NOMO-1 treated with dmso at 0.1 percent for 144 hours (cell line): ENCODE measurements at regions not wholly inside any gene's neighbourhood (a gene's known extent, or its start where the extent isn't known, plus 50 kb on each side); places are given as distances from the start of the nearest gene placed in this dataset.
A peak's percentile ranks its signal among the peaks of the same experiment; 100 is the strongest.
"Not testable (repeated sequence)": the region's sequence is repeated elsewhere in the genome, so short reads cannot be mapped to it uniquely, and the experiment has no call there.

Experiments used
- DNase-seq: peaks from one replicate; lab custom pipeline; 2025; ENCODE audit not compliant: unreplicated experiment; lab: John Stamatoyannopoulos, UW

GRCh38 chrX:67288156-67288555 is 255.7 kb upstream of the AR start:
- no peak for DNase-seq

DNA sequence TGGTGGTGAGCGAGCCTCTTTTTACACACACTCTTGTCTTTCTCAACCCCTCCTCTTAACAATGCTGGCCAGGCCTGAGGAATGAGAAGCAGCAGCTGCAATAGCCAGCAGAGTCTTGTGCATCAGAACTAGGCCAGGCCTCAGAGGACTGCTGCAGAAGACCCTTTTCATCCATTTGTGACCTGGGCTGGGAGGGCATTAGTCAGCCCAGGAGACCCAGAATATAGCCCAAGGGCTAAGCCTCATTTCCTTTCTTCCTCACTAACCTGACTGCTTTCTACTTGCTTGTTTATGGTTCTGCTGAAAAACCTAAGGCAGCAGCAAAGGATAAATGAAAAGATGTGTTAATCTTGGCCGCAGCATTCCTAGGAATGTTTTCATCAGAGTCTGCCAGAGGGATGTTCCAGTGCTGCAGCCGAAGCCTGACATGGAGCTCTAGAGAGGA is 254.7 kb upstream of the AR start:
- DNase-seq: no peak

DNA sequence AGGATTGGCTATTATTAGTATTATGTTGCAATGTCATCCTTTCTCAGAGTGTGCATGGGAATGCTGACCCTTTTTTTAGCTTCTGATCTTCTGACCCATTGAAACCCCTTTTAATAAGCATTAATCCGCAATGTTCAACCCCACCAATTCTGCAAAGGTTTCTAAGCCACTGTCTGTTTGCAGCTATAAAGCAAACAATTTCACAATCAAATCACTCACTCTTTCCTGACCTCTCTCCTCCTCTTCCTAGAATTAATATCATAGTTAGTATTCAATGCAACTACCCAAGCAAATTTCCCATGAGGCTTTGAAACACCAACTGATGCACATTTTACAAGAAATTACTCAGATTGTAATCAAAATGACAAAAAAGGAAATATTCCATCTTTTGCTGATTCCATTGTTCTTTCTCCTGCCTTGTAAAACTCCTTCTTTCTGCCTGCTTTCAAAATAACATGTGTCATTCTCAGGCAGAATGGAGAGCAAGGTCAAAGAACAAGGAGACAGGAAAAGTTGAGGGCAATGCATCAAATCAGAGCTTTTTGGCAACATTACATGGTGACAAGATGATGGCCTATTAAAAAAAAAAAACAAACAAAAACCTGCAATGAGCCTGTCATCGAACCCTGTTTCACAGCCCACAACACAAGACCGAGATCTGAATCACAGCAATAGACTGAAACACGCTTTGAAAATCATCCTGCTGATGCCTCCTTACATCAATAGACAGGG is 253.2 kb upstream of the AR start:
- DNase-seq: no peak

DNA sequence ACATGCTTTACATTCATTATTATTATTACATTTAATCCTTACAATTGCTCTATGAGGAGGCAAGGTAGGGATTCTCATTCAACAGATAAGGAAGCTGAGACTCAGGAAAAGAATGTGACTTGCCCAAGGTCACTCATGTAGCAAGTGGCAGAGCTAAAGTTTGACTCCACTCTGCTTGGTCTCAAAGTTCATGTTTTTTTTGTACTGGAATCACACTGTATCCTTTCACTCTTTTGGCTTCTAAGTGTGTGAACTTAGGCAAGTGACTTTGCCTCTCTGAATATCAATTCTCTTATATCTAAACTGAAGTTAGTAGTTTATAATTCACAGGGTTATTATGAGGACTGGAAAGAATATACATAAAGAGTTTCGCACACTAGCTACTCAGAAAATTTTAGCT is 247.9 kb upstream of the AR start:
- no peak for DNase-seq

DNA sequence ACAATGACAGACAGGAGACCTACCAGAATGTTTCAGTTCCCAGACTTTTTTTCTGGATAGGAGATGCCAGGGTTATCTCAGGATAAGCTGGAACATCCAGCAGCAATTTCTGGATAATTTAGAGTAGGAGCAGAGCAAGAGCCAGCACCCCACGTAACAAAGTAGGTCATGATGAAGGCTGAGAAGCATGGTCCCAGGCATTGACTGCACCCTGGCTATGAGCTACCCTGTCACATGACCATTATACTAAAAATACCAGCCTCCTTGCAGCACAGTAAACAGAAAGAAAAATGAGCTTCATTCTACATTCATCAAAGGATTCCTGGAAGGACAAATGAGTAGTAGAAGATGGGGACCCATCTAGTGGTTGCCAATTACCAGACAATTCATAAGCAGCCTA is 247.4 kb upstream of the AR start:
- no peak for DNase-seq

DNA sequence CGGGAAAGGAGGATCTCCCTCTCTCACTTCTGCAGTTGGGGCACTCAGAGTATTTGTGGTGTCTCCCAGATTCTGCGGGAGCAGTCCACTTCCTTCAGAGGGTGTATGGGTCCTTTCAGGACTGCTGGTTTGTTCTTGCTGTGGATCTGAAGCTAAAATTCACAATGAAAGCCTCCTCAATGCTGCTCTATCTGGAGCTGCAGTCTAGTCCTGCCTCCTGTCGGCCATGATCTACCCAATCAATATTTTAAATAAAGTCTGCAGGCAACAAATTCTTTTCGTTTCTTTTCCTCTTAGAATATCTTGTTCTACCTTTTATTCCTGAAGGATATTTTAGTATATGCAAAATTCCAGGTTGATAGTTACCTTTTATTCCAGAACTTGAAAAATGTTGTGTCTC is 226.1 kb upstream of the AR start:
- no peak for DNase-seq

DNA sequence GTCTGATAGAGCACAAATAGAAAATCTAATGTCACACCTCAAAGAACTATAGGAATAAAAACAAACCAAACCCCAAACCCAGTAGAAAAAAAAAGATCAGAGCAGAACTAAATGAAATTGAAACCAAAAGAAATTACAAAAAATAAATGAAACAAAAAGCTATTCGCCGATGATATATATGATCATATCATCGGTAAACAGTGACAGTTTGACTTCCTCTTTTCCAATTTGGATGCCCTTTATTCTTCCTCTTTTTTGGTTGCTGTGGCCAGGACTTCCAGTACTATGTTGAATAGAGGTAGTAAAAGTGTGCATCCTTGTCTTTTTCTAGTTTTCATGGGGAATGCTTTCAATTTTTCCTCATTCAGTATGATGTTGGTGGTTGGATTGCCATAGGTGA is 215.3 kb upstream of the AR start:
- peak; percentile 51 for DNase-seq

GRCh38 chrX:67334323-67334722 is 209.5 kb upstream of the AR start:
- no peak for DNase-seq

GRCh38 chrX:67338262-67338661 is 205.6 kb upstream of the AR start:
- DNase-seq: no peak

- DNase-seq: no peak
These were observed 201.7 kb upstream of the AR start for GRCh38 chrX:67342138-67342537.

DNA sequence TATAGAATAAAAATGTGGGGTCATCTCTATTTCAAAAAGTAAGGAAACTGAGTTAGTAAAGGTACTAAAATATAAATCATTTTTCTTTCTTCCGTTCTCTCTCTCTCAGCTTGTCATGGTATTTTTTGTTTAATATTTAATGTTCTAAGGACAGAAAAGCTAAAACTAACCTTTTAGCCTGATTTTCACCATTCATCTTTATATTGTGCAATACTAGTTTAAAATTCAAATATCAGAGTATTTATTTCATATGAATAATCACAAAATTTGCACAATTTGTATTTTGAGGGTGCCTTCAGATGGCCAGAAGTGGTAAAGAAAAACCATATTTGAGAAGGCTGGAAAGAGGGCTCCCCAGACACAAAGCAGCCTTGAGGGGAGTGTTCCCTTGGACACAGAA is 197.6 kb upstream of the AR start:
- no peak for DNase-seq

DNA sequence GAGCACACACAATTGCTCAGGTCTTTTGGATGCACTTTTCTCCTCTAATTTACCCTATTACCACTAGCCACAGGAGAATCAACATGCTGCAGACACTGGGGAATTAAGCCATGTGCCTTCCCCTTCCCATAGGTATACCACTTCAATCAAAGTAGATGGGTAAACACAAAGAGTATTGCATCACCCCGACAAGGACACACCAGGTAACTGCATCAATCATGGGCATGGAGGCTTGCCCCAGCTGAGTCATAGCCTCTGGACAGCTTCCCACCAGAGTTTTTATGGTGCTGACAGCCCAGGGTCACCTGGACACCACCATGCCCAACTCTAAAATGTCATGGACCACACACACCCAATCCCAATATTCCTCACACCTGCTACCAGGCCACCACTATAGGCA is 197.2 kb upstream of the AR start:
- no peak for DNase-seq

GRCh38 chrX:67347145-67347544 is 196.7 kb upstream of the AR start:
- DNase-seq: no peak

- DNase-seq: no peak
These were observed 192.4 kb upstream of the AR start for GRCh38 chrX:67351411-67351810.

- DNase-seq: no peak
These were observed 190.0 kb upstream of the AR start for GRCh38 chrX:67353651-67354370.

GRCh38 chrX:67361267-67361666 is 182.6 kb upstream of the AR start:
- DNase-seq: not testable (repeated sequence)

GRCh38 chrX:67384403-67384802 is 159.4 kb upstream of the AR start:
- no peak for DNase-seq

DNA sequence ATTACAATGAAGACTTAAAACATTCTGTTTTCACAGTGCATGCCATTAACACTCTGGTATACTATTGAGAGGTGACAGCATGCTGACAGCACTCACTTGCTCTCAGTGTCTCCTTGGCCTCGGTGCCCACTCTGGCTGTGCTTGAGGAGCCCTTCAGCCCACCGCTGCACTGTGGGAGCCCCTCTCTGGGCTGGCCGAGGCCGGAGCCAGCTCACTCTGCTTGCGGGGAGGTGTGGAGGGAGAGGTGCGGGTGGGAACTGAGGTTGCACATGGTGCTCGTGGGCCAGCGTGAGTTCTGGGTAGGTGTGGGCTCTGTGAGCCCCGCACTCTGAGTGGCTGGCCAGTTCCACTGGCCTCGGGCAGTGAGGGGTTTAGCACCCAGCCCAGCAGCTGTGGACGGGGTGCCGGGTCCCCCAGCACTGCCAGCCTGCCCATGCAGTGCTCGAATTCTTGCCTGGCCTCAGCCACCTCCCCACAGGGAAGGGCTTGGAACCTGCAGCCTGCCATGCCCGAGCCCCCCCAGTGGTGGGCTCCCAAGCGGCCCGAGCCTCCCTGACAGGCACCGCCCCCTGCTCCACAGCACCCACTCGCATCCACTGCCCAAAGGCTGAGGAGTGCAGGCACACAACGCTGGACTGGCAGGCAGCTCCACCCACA is 135.3 kb upstream of the AR start:
- DNase-seq: no peak

DNA sequence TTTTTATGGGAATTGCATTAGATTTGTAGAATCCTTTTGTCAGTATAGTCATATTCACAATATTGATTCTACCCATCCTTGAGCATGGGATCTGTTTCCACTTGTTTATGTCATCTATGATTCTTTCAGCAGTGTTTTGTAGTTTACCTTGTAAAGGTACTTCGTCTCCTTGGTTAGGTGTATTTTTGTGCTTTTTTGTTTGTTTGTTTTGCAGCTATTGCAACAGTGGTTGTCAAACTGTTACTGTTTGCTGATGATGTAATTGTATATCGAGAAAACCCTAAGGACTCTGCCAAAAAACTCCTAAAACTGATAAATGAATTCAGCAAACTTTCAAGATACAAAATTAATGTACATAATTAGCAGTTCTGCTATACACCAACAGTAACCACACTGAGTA is 127.9 kb upstream of the AR start:
- DNase-seq: no peak

DNA sequence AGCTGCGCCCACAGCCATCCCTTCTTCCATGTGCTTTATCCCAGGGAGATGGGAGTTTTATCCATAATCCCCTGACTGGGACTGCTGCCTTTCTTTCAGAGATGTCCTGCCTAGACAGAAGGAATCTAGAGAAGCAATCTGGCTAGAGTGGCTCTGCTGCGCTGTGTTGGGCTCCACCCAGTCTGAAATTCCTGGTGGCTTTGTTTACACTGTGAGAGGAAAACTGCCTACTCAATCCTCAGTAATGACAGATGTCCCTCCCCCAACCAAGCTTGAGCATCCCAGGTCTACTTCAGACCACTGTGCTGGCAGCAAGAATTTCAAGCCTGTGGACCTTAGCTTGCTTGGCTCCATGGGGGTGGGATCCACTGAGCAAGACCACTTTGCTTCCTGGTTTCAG is 116.9 kb upstream of the AR start:
- DNase-seq: no peak

DNA sequence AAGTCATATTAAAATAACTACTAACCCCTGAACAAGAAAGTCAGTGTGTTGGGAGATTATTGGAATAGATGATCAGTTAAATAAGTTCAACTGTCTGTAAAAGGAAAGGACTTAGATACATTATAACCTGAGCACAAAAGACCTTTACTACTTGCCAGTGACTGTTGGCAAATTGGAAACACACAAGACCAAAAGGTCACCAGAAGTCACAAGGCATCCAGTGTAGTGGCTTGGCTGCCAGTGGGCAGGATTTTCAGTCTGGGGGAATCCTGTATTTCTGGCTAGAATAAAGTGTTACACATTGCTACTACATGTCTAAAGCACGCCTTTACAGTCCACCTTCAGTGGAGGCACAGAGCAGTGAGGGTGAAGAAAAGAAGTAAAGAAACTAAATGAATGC is 108.3 kb upstream of the AR start:
- DNase-seq: no peak

DNA sequence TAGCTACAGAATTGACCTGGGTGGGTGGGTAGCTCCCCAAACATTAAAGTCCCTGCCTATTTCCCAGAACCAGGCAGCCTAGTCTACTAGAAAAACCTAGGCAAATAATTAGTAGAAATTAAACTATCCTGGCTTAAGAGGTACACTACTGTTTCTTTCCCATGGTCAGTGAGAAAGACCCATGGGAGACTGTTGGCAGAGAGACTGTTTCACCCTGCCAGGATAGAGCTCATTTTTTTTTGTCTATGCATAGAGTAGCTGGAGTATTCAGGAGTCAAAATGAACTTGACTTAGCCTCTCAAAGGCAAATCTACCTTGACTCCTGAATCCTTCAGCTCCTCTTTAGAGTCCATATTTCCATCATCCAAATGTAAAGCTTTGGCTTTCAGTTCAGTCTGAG is 107.0 kb upstream of the AR start:
- no peak for DNase-seq
